Transverse colon (tissue), 3 donors: ENCODE measurements at regions not wholly inside any gene's neighbourhood (a gene's known extent, or its start where the extent isn't known, plus 50 kb on each side); places are given as distances from the start of the nearest gene placed in this dataset.

Source experiments
- CTCF ChIP-seq, 5 experiments: fragments of 200-600 bp in 3 of 5; fragments of 450-650 bp in 2 of 5; sonication (generic) in 3 of 5; IDR thresholded peaks; 1 replicate in 2 of 5; 2 replicates in 3 of 5; pipeline ENCODE4 v1.5.1; 2016 to 2017; ENCODE audit warnings: antibody characterized with exemption in 5 of 5, inconsistent platforms in 3 of 5, mild to moderate bottlenecking in 2 of 5, moderate library complexity in 1 of 5
- POLR2A ChIP-seq: fragments of 450-650 bp; IDR thresholded peaks from one replicate; pipeline ENCODE4 v1.6.1; 2016; ENCODE audit warnings: antibody characterized with exemption, mild to moderate bottlenecking, moderate library complexity

- no peak for TF ChIP-seq CTCF (IDR thresholded peaks at IDR 0.05)
- no peak for TF ChIP-seq POLR2A
Observed at GRCh38 chr5:33281431-33281843, 159.3 kb upstream of the TARS1 start.
